PC-9 (cell line): ENCODE measurements at regions not wholly inside any gene's neighbourhood (a gene's known extent, or its start where the extent isn't known, plus 50 kb on each side); places are given as distances from the start of the nearest gene placed in this dataset.
"Not testable (repeated sequence)": the region's sequence is repeated elsewhere in the genome, so short reads cannot be mapped to it uniquely, and the experiment has no call there.

ENCODE experiments used
- BruUV-seq: library from RNA; stranded (reverse); fragments of 400-500 nt; replicated peaks from 2 replicates; lab custom pipeline; 2021; lab: Mats Ljungman, UMichigan
- CTCF ChIA-PET: fragments of 300-600 bp; sonication (Branson Sonifier 250); formaldehyde crosslinking; loops from one replicate; lab custom pipeline; 2022; ENCODE audit warnings: antibody characterized with exemption; lab: Charles Lee
- POLR2A ChIA-PET: fragments of 300-600 bp; sonication (Branson Sonifier 250); formaldehyde crosslinking; loops from one replicate; lab custom pipeline; 2022; ENCODE audit warnings: antibody characterized with exemption; ENCODE audit not compliant: unreplicated experiment; lab: Charles Lee
- DNase-seq, 2 experiments: peaks; one replicate each; pipeline versions ENCODE4 v3.0.0 to v3.0.0-alpha.2; 2015 to 2022; ENCODE audit warnings: mixed read lengths in 1 of 2
- H2AFZ ChIP-seq: fragments of 200-600 bp; sonication (generic); 2 replicates; pipeline ENCODE4 v1.8.1; 2017; ENCODE audit warnings: antibody characterized with exemption
- H3F3A ChIP-seq: fragments of 200-600 bp; sonication (generic); 2 replicates; pipeline ENCODE4 v1.8.1; 2017; ENCODE audit warnings: antibody characterized with exemption, mild to moderate bottlenecking, low read depth; ENCODE audit not compliant: insufficient read depth
- H3K27ac ChIP-seq: fragments of 200-600 bp; sonication (generic); 2 replicates; pipeline ENCODE4 v1.6.1; 2016; ENCODE audit warnings: mixed run types
- H3K27me3 ChIP-seq: fragments of 200-600 bp; sonication (generic); 2 replicates; pipeline ENCODE4 v1.6.1; 2016; ENCODE audit warnings: low read depth, mixed run types; ENCODE audit not compliant: insufficient read depth
- H3K36me3 ChIP-seq: fragments of 200-600 bp; sonication (generic); 2 replicates; pipeline ENCODE4 v1.6.1; 2016; ENCODE audit warnings: low read depth, mixed run types
- H3K4me1 ChIP-seq: fragments of 200-600 bp; sonication (generic); replicated peaks from 2 replicates; pipeline ENCODE4 v1.6.1; 2016; ENCODE audit warnings: mixed run types; ENCODE audit not compliant: insufficient read depth
- H3K4me2 ChIP-seq: fragments of 200-600 bp; sonication (generic); 2 replicates; pipeline ENCODE4 v1.6.1; 2017; ENCODE audit warnings: mixed run types
- H3K4me3 ChIP-seq: fragments of 200-600 bp; sonication (generic); 2 replicates; pipeline ENCODE4 v1.6.1; 2016; ENCODE audit warnings: mixed run types
- H3K79me2 ChIP-seq: fragments of 200-600 bp; sonication (generic); 2 replicates; pipeline ENCODE4 v1.6.1; 2017; ENCODE audit warnings: low read depth, mixed run types
- H3K9me2 ChIP-seq: fragments of 200-600 bp; sonication (generic); 2 replicates; pipeline ENCODE4 v1.8.1; 2017; ENCODE audit warnings: mild to moderate bottlenecking; ENCODE audit not compliant: insufficient read depth
- H3K9me3 ChIP-seq: fragments of 200-600 bp; sonication (generic); 2 replicates; pipeline ENCODE4 v1.8.1; 2016; ENCODE audit warnings: low read depth; ENCODE audit not compliant: insufficient read depth
- H4K20me1 ChIP-seq: fragments of 200-600 bp; sonication (generic); 2 replicates; pipeline ENCODE4 v1.8.1; 2017; ENCODE audit not compliant: insufficient read depth
- CTCF ChIP-seq: fragments of 200-600 bp; sonication (generic); conservative IDR thresholded peaks from 2 replicates; pipeline ENCODE4 v1.6.1; 2017; ENCODE audit warnings: mixed run types, antibody characterized with exemption, mild to moderate bottlenecking, moderate library complexity
- EZH2 ChIP-seq: fragments of 200-600 bp; sonication (generic); IDR thresholded peaks from 2 replicates; pipeline ENCODE4 v1.8.0; 2017; ENCODE audit warnings: antibody characterized with exemption, low read depth
- intact Hi-C: fragments of 100-400 bp; cut with micrococcal nuclease; formaldehyde crosslinking; loops from one replicate; pipeline ENCODE4 v1.10.0; 2022; ENCODE audit not compliant: unreplicated experiment

GRCh38 chr20:60104993-60105803, 147.0 kb downstream of the CDH26 start:
- H3K9me2 ChIP-seq, result no peaks in the 10 kb centered on the region
- no peak overlapping the region for H3K4me2 ChIP-seq
- no TSS peak for BruUV-seq
- H3K79me2 ChIP-seq, result no peaks in the 10 kb centered on the region
- H3K36me3 ChIP-seq, result no peaks in the 10 kb centered on the region
- no peaks in the 10 kb centered on the region for H3F3A ChIP-seq
- ChIA-PET CTCF (no interaction called here), POLR2A (no interaction called here)
- no peaks in the 10 kb centered on the region for H4K20me1 ChIP-seq
- no peak overlapping the region for H2AFZ ChIP-seq
- H3K27ac ChIP-seq, result no peak overlapping the region
- no peak overlapping the region for H3K4me3 ChIP-seq
- H3K27me3 ChIP-seq, result peaks cover 73% of the 10 kb centered on the region
- TF ChIP-seq CTCF (no peak), EZH2 (no peak)
- intact Hi-C loops, result no loop called here
- H3K4me1 ChIP-seq, result no peaks in the 10 kb centered on the region
- no peak for DNase-seq
- H3K9me3 ChIP-seq, result no peaks in the 10 kb centered on the region; the same call in 1 of the 2 replicates

- BruUV-seq, H3F3A ChIP-seq, H3K79me2 ChIP-seq, H3K4me2 ChIP-seq, H2AFZ ChIP-seq, DNase-seq, H3K4me1 ChIP-seq, H3K9me3 ChIP-seq, POLR2A ChIA-PET, H3K9me2 ChIP-seq, H3K27ac ChIP-seq, H4K20me1 ChIP-seq, CTCF ChIA-PET, H3K4me3 ChIP-seq, intact Hi-C loops, H3K36me3 ChIP-seq: not testable (repeated sequence)
- peaks cover 75% of the 10 kb centered on the region for H3K27me3 ChIP-seq
These were observed 148.0 kb downstream of the CDH26 start for GRCh38 chr20:60106186-60106585.

- Histone ChIP-seq H3F3A (no peaks in the 10 kb centered on the region), H3K79me2 (no peaks in the 10 kb centered on the region), H3K27me3 (peaks cover 75% of the 10 kb centered on the region), H3K9me2 (no peaks in the 10 kb centered on the region), H3K4me1 (no peaks in the 10 kb centered on the region), H3K27ac (no peak overlapping the region), H3K4me3 (no peak overlapping the region), H3K36me3 (no peaks in the 10 kb centered on the region), H4K20me1 (no peaks in the 10 kb centered on the region), H2AFZ (no peak overlapping the region), H3K4me2 (no peak overlapping the region), H3K9me3 (no peaks in the 10 kb centered on the region; the same call in 1 of the 2 replicates)
- intact Hi-C loops, result no loop called here
- TF ChIP-seq EZH2 (no peak), CTCF (no peak)
- no TSS peak for BruUV-seq
- ChIA-PET CTCF (no interaction called here), POLR2A (no interaction called here)
- DNase-seq, result no peak
These were observed 149.6 kb downstream of the CDH26 start for GRCh38 chr20:60107621-60108390.
